Left ventricle myocardium inferior (tissue), 1 donor: ENCODE measurements at regions not wholly inside any gene's neighbourhood (a gene's known extent, or its start where the extent isn't known, plus 50 kb on each side); places are given as distances from the start of the nearest gene placed in this dataset.

Experiments used
- DNase-seq: peaks from one replicate; pipeline ENCODE4 v3.0.0-alpha.2; 2020
- H3K27ac ChIP-seq: fragments of 200-600 bp; replicated peaks from 2 replicates; pipeline ENCODE4 v1.8.0; 2021
- H3K27me3 ChIP-seq: fragments of 200-600 bp; 2 replicates; pipeline ENCODE4 v1.8.0; 2021; ENCODE audit warnings: low read depth
- H3K36me3 ChIP-seq: fragments of 200-600 bp; 2 replicates; pipeline ENCODE4 v1.8.0; 2021
- H3K4me1 ChIP-seq: fragments of 200-600 bp; 2 replicates; pipeline ENCODE4 v1.8.0; 2021
- H3K4me3 ChIP-seq: fragments of 200-600 bp; 2 replicates; pipeline ENCODE4 v1.8.0; 2021; ENCODE audit warnings: mild to moderate bottlenecking, moderate library complexity
- H3K9me3 ChIP-seq: fragments of 200-600 bp; replicated peaks from 2 replicates; pipeline ENCODE4 v1.8.0; 2021
- intact Hi-C: fragments of 100-400 bp; cut with micrococcal nuclease; formaldehyde crosslinking; loops from one replicate; pipeline ENCODE4 v1.11.0; 2022
- TF ChIP-seq, protein P1 (sequence below): fragments of 200-600 bp; IDR thresholded peaks from 2 replicates; pipeline ENCODE4 v1.8.0; 2021; ENCODE audit warnings: antibody characterized with exemption, mild to moderate bottlenecking, borderline replicate concordance
- donor health status: DM: no; HTN: yes; CAD: no; lungs with severe emphysema.

DNA sequence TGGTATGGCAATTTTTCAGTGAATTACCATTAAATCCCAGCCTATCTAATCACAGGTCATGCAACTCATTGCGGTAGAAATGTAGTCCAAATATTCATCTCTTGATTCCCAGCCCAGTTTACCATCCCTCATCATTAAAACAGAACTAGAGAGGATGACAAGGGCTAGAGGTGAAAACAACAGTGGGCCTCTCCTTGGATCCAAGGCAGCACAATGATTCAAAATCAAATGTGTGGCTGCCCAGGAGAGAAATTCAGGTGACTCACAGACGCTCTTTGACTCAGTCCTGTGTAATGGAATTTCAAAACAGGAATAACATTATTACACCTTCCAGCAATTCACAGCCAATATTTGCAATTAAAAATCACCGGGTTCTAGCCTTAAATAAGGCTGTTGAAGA, 246.5 kb downstream of the TBL1XR1 start:
- TF ChIP-seq, protein P1, sequence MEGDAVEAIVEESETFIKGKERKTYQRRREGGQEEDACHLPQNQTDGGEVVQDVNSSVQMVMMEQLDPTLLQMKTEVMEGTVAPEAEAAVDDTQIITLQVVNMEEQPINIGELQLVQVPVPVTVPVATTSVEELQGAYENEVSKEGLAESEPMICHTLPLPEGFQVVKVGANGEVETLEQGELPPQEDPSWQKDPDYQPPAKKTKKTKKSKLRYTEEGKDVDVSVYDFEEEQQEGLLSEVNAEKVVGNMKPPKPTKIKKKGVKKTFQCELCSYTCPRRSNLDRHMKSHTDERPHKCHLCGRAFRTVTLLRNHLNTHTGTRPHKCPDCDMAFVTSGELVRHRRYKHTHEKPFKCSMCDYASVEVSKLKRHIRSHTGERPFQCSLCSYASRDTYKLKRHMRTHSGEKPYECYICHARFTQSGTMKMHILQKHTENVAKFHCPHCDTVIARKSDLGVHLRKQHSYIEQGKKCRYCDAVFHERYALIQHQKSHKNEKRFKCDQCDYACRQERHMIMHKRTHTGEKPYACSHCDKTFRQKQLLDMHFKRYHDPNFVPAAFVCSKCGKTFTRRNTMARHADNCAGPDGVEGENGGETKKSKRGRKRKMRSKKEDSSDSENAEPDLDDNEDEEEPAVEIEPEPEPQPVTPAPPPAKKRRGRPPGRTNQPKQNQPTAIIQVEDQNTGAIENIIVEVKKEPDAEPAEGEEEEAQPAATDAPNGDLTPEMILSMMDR = no peak
- Histone ChIP-seq H3K27ac (peak overlapping the region; percentile 76), H3K4me1 (peaks cover 38% of the 10 kb centered on the region), H3K36me3 (no peaks in the 10 kb centered on the region), H3K4me3 (no peak overlapping the region), H3K27me3 (no peaks in the 10 kb centered on the region), H3K9me3 (no peaks in the 10 kb centered on the region)
- no peak for DNase-seq
- intact Hi-C loops = no loop called here

- Histone ChIP-seq H3K4me3 (no peak overlapping the region), H3K4me1 (peaks cover 26% of the 10 kb centered on the region), H3K36me3 (no peaks in the 10 kb centered on the region), H3K9me3 (no peaks in the 10 kb centered on the region), H3K27me3 (no peaks in the 10 kb centered on the region), H3K27ac (no peak overlapping the region)
- DNase-seq = no peak
- TF ChIP-seq, protein P1 = no peak
- intact Hi-C loops = no loop called here
Measured at GRCh38 chr3:176948151-176948550, 249.1 kb downstream of the TBL1XR1 start.

GRCh38 chr3:176946202-176946601, 251.1 kb downstream of the TBL1XR1 start:
- Histone ChIP-seq H3K4me1 (peaks cover 7% of the 10 kb centered on the region), H3K36me3 (no peaks in the 10 kb centered on the region), H3K27ac (no peak overlapping the region), H3K4me3 (no peak overlapping the region), H3K9me3 (no peaks in the 10 kb centered on the region), H3K27me3 (no peaks in the 10 kb centered on the region)
- intact Hi-C loops = no loop called here
- DNase-seq = no peak
- TF ChIP-seq, protein P1 = no peak

DNA sequence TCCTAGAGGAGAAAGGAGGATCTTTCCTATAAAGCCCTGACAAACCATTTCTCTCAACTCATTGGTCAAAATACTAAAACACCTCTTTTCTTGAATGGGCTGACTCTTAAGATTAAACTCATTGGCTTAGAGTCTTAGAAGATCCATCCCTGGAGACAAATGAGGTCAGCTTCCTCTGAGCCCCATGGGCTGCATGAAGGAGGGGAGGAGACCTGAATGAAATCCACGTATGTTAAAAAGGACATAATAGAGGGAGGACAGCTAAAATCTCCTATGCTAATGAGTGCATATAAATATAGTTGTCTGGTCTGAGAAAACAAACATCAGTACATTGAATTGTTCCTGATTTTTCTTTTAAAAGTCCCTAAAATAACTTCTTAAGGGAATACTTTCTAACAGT, 255.0 kb downstream of the TBL1XR1 start:
- intact Hi-C loops = no loop called here
- TF ChIP-seq, protein P1 = no peak
- H3K9me3 ChIP-seq = no peaks in the 10 kb centered on the region
- no peaks in the 10 kb centered on the region for H3K27me3 ChIP-seq
- H3K4me3 ChIP-seq = no peak overlapping the region
- no peak for DNase-seq
- no peaks in the 10 kb centered on the region for H3K36me3 ChIP-seq
- H3K4me1 ChIP-seq = peaks cover 6% of the 10 kb centered on the region
- H3K27ac ChIP-seq = no peak overlapping the region

- Histone ChIP-seq H3K9me3 (no peaks in the 10 kb centered on the region), H3K27me3 (no peaks in the 10 kb centered on the region), H3K4me1 (peaks cover 6% of the 10 kb centered on the region), H3K4me3 (no peak overlapping the region), H3K27ac (no peak overlapping the region), H3K36me3 (no peaks in the 10 kb centered on the region)
- intact Hi-C loops = no loop called here
- TF ChIP-seq, protein P1 = no peak
- DNase-seq = no peak
Measured at GRCh38 chr3:176941689-176942088, 255.6 kb downstream of the TBL1XR1 start.
